NCI-H510A (cell line): ENCODE measurements at regions not wholly inside any gene's neighbourhood (a gene's known extent, or its start where the extent isn't known, plus 50 kb on each side); places are given as distances from the start of the nearest gene placed in this dataset.

Experiments
- DNase-seq: peaks from one replicate; lab custom pipeline; 2025; lab: John Stamatoyannopoulos, UW

DNA sequence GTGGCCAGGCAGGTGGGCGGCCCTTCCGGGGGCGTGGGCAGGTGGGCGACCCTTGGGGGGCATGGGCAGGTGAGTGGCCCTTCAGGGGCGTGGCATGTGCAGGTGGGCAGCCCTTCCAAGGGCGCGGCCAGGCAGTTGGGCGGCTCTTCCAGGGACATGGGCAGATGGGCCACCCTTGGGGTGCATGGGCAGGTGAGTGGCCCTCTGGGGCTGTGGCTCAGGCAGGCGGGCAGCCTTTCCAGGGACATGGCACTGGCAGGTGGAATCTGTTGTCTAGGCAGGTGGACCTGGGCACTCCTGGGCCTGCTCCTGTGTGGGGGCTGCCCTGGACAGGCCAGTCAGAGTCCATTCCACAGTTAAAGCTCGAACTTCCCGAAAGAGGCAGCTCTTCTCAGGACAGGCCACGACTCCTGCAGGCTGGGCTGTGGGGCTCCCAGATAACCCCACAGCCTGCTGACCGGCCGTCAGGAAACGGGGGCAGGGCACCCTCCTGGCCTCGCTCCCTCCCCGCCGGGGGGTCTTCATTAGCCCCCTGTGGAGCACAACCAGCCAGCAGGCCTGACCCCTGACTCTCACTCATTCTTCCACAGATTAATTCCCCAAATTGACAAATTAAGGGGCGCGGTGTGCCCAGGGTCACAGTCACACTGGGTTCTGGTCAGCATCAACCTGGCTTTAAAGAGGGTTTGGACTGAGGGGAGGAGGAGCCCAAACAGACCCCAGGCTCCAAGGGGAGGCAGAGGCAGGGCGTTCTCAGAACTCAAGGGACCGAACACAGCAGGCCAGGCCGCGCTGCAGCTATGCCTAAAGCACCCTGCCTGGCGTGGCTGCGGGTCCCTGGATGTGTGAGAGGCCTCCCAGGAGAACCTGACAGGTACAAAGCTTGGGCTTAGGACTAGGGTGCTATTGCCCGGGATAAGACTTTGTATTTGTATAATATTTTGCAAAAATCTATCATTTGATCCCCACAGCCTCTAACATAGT, 130.0 kb downstream of the DLL1 start:
- DNase-seq, result no peak

DNA sequence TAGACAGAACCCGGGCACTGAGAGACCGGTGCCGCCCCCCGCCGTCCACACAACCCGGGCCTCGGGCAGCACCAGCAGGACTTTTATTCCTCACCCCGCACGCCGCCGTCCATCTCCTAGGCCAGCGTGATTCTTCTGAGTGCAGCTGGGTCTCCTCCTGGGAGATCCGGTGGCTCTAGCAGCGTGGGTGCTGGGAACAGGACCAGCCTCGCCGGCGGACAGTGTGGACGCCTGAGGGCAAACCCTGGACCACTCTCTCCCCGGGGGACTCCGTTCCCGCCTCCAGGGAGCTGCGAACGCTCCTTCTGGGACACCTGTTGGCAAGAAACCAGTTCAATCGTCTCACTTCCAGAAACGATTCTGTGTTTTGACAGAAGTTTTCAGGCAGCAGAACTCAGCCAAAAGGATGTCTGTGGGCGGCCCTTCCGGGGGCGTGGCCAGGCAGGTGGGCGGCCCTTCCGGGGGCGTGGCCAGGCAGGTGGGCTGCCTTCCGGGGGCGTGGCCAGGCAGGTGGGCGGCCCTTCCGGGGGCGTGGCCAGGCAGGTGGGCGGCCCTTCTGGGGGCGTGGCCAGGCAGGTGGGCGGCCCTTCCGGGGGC, 130.7 kb downstream of the DLL1 start:
- no peak for DNase-seq

- no peak for DNase-seq
Measured at GRCh38 chr6:170159022-170159965, 131.6 kb downstream of the DLL1 start.

DNA sequence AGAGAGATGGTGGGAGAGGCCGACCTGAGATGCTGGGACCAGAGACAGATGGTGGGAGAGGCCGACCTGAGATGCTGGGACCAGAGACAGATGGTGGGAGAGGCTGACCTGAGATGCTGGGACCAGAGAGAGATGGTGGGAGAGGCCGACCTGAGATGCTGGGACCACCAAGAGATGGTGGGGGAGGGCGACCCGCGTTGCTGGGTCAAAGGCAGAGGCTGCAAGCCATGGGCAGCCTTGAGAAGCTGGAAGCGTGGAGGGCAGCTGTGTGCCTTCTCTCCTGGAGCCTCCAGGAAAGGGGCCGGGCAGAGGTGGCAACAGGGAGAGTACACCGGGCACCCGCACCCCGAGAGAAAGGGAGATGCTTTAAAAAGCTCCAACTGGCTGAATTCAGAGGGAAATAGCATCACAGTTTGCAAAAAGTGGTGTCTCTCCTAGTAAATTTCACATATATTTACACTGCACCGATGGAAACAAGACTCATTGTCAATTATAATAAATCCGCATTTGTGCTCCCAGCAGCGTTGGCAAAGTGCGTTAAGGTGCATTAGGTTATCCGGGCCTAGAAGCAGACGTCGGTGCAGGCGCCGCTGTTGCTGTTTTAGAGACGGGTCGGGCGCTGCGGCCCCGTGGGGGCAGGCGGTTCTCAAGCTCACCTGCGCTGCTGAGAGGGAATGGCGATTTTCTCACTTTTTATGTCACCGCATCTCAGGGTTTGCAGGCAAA, 132.4 kb downstream of the DLL1 start:
- DNase-seq, result no peak

DNA sequence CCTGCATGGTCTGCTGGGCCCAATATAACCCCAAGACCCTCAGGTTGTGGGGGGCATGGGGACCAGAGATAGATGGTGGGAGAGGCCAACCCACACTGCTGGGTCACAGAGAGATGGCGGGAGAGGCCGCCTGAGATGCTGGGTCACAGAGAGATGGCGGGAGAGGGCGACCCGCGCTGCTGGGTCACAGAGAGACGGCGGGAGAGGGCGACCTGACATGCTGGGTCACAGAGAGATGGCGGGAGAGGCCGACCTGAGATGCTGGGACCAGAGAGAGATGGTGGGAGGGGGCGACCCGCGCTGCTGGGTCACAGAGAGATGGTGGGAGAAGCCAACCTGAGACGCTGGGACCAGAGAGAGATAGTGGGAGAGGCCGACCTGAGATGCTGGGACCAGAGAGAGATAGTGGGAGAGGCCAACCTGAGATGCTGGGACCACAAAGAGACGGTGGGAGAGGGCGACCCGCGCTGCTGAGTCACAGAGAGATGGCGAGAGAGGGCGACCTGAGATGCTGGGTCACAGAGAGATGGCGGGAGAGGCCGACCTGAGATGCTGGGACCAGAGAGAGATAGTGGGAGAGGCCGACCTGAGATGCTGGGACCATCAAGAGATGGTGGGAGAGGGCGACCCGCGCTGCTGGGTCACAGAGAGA, 133.2 kb downstream of the DLL1 start:
- DNase-seq, result no peak

DNA sequence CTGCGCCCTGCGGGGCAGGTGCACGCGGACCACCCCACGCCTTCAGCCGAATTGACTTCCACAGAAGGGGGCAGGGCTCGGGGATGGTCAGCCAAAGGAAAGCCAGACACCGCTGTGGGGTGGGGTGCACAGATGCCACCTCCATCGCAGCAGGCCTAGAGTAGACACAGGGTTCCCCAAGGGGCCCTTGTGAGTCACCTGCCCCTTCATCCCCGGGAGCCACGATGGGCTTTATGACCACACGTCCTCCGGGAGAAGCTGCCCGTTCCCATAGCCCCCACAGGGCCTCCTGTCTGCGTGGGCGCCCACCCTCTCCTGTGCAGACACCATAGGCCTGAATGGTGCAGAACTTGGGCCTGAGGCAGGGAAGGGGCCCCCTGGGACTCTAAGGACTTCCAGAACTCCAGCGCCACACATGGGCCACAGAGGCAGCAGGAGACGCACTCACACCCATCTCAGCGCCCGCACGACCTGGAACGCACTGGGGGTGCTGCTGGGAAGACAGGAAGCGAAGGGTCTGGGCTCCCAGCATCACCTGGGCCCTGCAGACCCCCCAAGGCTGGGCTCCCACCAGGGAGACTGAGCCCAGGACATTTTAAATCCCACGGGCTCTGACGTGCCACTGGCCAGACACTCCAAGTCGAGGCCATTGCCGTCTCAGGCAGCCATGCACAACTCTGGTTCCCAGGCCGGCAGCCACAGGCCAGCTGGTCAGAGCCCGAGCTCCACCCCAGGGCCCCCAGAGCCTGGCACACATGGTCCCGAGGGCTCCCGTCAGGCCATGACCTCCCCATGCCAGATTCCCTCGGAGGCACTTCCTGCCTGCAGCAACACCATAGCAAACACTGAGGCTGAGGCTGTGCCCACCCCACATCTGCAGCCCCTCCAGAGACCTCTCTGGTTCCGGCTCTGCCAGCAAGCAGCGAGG, 134.2 kb downstream of the DLL1 start:
- no peak for DNase-seq

DNA sequence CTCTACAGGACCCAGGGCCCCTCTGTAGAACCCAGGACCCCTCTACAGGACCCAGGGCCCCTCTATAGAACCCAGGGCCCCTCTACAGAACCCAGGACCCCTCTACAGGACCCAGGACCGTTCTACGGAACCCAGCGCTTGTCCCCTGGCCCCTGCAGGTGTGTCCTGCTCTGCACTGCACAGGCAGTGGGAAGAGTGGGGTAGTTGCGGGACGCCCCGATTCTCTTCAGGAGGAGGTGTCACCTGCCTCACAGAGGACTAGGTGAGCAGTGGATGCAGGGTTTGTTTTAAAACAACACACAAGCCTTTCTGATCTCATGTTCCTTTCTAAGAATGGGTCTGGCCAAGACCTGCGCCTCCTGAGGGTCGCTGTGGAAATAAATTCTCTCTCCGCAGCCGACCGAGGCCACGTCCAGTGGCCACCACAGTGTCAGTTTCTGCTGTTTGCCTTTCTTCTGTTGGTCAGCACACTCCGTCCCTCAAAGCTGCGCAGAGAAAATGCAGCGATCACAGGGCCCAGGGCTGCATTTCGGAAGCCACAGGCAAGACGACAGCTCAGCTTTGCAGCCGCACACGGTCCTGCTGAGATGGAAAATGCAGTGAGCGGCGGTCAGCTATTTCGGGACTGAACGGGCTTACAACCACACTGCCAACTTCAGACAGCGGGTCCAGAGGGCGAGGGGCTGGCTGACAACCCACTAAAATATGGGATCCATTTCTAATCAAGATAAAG, 135.2 kb downstream of the DLL1 start:
- DNase-seq, result no peak

- DNase-seq, result no peak
Measured at GRCh38 chr6:170153436-170154319, 137.2 kb downstream of the DLL1 start.

DNA sequence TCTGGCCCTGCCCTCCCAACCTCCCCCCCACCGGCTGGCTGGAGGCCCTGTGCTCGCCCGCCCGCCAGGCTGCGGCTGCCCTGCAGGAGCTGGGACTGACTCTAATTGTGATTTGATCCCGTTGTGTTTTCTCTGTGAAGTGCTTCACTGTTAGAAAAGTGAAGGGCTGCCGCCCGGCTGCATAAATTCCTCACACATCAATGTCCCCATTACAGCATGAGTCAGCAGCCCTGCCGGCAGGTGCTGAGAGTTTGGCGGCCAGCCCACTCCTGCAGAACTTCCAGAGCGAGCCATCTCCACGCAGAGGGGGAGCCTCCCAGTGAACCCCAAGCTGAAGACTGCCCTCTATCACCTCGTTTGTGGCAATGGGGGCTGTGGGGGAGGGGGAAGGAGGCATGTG, 137.9 kb downstream of the DLL1 start:
- DNase-seq, result peak; percentile 65

DNA sequence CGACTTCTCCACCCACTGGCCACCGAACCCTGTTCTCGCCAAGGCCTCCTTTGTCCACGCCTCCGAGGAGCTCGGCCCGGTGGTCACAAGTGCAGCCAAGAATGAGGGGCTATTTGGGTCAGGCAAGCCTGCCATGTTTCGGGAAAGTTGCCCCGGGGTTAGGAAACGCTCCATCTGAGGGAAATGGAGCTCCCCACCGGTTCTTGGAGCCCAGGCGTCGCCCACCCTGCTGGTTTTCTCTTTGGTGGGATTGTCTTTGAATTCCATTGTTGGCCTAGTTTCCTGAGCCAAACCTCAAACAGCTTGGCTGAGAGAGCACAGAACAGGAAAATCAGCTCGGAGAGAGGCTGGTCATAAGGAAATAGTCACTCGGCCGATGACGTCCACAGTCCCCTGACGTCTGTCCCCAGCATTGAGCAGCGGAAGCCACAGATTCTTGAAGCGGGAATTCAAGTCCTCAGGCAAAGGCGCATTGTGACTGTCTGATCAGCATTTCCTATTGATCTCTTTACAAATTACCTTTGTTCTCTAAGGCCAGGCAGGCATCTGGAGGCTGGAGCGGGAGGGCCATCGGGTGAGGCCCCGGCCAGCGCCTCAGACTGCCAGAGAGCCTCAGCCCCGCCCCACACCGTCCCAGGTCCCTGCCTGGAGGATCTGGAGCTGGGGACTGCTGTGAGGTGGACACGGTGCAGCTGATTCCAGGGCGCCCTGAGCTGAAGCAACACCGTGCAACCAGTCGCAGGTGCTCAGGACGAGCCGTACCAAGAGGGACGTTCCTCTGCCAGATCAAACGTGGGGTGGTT, 138.6 kb downstream of the DLL1 start:
- peak; percentile 61 for DNase-seq

DNA sequence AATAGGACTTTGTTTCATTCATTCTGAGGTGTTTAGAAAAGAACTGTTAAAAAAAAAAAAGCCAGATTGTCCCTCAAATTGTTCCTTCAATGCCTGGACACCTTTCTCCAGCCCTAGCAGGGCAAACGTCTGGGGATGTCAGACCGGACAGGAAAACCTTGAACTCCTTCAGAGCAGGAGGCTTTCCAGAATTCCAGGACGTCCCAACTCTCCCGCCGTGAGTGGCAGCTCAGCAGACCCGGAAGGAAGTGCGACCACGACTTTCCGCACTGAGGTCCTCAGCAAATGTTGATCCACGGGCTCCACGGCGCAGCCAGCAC, 139.1 kb downstream of the DLL1 start:
- no peak for DNase-seq

- DNase-seq, result no peak
Measured at GRCh38 chr6:170151321-170151771, 139.5 kb downstream of the DLL1 start.

GRCh38 chr6:170150590-170150945, 140.3 kb downstream of the DLL1 start:
- DNase-seq, result no peak

- DNase-seq, result no peak
Measured at GRCh38 chr6:170149681-170150589, 140.9 kb downstream of the DLL1 start.

GRCh38 chr6:170148709-170149470, 142.0 kb downstream of the DLL1 start:
- DNase-seq, result no peak
